ENCODE measurements at regions not wholly inside any gene's neighbourhood (a gene's known extent, or its start where the extent isn't known, plus 50 kb on each side); places are given as distances from the start of the nearest gene placed in this dataset.

- DNase-seq (ENCODE audit: low read depth in 2 of 2) = no peak
Observed at GRCh38 chr3:22887664-22888291, 315.3 kb upstream of the UBE2E2 start.

- no peak for DNase-seq (ENCODE audit: low read depth in 2 of 2)
Observed at GRCh38 chr3:22893101-22893500, 310.0 kb upstream of the UBE2E2 start.

GRCh38 chr3:22893644-22894325, 309.3 kb upstream of the UBE2E2 start:
- no peak for DNase-seq (ENCODE audit: low read depth in 2 of 2)

GRCh38 chr3:22894865-22895264, 308.3 kb upstream of the UBE2E2 start:
- no peak for DNase-seq (ENCODE audit: low read depth in 2 of 2)

GRCh38 chr3:22895671-22896070, 307.5 kb upstream of the UBE2E2 start:
- DNase-seq (ENCODE audit: low read depth in 2 of 2) = no peak

- DNase-seq (ENCODE audit: low read depth in 2 of 2) = no peak
Observed at GRCh38 chr3:22898558-22898957, 304.6 kb upstream of the UBE2E2 start.

- no peak for DNase-seq (ENCODE audit: low read depth in 2 of 2)
Observed at GRCh38 chr3:22899441-22899840, 303.7 kb upstream of the UBE2E2 start.

- no peak for DNase-seq (ENCODE audit: low read depth in 2 of 2)
Observed at GRCh38 chr3:22900296-22900695, 302.8 kb upstream of the UBE2E2 start.

GRCh38 chr3:22901684-22902083, 301.4 kb upstream of the UBE2E2 start:
- DNase-seq (ENCODE audit: low read depth in 2 of 2) = no peak

GRCh38 chr3:22907161-22907780, 295.9 kb upstream of the UBE2E2 start:
- DNase-seq (ENCODE audit: low read depth in 2 of 2) = no peak

GRCh38 chr3:22907796-22908195, 295.3 kb upstream of the UBE2E2 start:
- no peak for DNase-seq (ENCODE audit: low read depth in 2 of 2)

- DNase-seq (ENCODE audit: low read depth in 2 of 2) = no peak
Observed at GRCh38 chr3:22908989-22909507, 294.1 kb upstream of the UBE2E2 start.

- DNase-seq (ENCODE audit: low read depth in 2 of 2) = no peak
Observed at GRCh38 chr3:22916933-22917332, 286.2 kb upstream of the UBE2E2 start.

- no peak for DNase-seq (ENCODE audit: low read depth in 2 of 2)
Observed at GRCh38 chr3:22920006-22920405, 283.1 kb upstream of the UBE2E2 start.

- no peak for DNase-seq (ENCODE audit: low read depth in 2 of 2)
Observed at GRCh38 chr3:22922317-22922716, 280.8 kb upstream of the UBE2E2 start.

GRCh38 chr3:22923711-22924110, 279.4 kb upstream of the UBE2E2 start:
- DNase-seq (ENCODE audit: low read depth in 2 of 2) = no peak

- DNase-seq (ENCODE audit: low read depth in 2 of 2) = no peak
Observed at GRCh38 chr3:22928216-22929110, 274.7 kb upstream of the UBE2E2 start.

GRCh38 chr3:22933051-22933840, 269.9 kb upstream of the UBE2E2 start:
- no peak for DNase-seq (ENCODE audit: low read depth in 2 of 2)

GRCh38 chr3:22933841-22934116, 269.3 kb upstream of the UBE2E2 start:
- no peak for DNase-seq (ENCODE audit: low read depth in 2 of 2)

- DNase-seq (ENCODE audit: low read depth in 2 of 2) = no peak
Observed at GRCh38 chr3:22935040-22935439, 268.1 kb upstream of the UBE2E2 start.

- no peak for DNase-seq (ENCODE audit: low read depth in 2 of 2)
Observed at GRCh38 chr3:22937536-22937935, 265.6 kb upstream of the UBE2E2 start.

All from stimulated activated CD4-positive, alpha-beta T cell treated with anti-CD3 and anti-CD28 coated beads, Interleukin-1b, Interleukin-23, amount 100 ng/mL, for 4 hours (primary cell).